ENCODE measurements at regions not wholly inside any gene's neighbourhood (a gene's known extent, or its start where the extent isn't known, plus 50 kb on each side); places are given as distances from the start of the nearest gene placed in this dataset.

- CTCF ChIA-PET: no interaction called here
- DNase-seq (ENCODE audit: low spot score): peak; percentile 34
- intact Hi-C loops (cut with micrococcal nuclease; ENCODE audit: unreplicated experiment): no loop called here
- Histone ChIP-seq H3K36me3 (ENCODE audit: insufficient read depth, low read length, poor library complexity, severe bottlenecking) (no peaks in the 10 kb centered on the region), H3K4me3 (ENCODE audit: low read depth, low read length, poor library complexity, severe bottlenecking) (no peak overlapping the region), H3K9me3 (ENCODE audit: low read depth, low read length, poor library complexity, severe bottlenecking) (peaks cover 70% of the 10 kb centered on the region), H3K27ac (ENCODE audit: low read depth, low read length, poor library complexity, severe bottlenecking) (no peak overlapping the region), H3K27me3 (replicated peaks; ENCODE audit: insufficient read depth, low read depth, low read length, poor library complexity) (no peaks in the 10 kb centered on the region), H3K4me1 (ENCODE audit: insufficient read depth, low read length, poor library complexity, severe bottlenecking) (no peaks in the 10 kb centered on the region)
- POLR2A ChIA-PET (ENCODE audit: low non-redundant PET): no interaction called here
- TF ChIP-seq CTCF (conservative IDR thresholded peaks at IDR 0.05; ENCODE audit: low read depth, low read length) (no peak), EZH2 (IDR thresholded peaks at IDR 0.05; ENCODE audit: borderline replicate concordance, low read depth, low read length, poor library complexity, severe bottlenecking) (no peak)
- no TSS peak for BruUV-seq (replicated peaks)
Observed at GRCh38 chr5:40089269-40089668, 590.4 kb upstream of the PTGER4 start.

GRCh38 chr5:40084614-40085013 is 595.1 kb upstream of the PTGER4 start:
- no peak overlapping the region for H3K4me3 ChIP-seq (ENCODE audit: low read depth, low read length, poor library complexity, severe bottlenecking)
- H3K36me3 ChIP-seq (ENCODE audit: insufficient read depth, low read length, poor library complexity, severe bottlenecking): no peaks in the 10 kb centered on the region
- ChIA-PET POLR2A (ENCODE audit: low non-redundant PET) (no interaction called here), CTCF (no interaction called here)
- intact Hi-C loops (cut with micrococcal nuclease; ENCODE audit: unreplicated experiment): no loop called here
- peaks cover 49% of the 10 kb centered on the region for H3K9me3 ChIP-seq (ENCODE audit: low read depth, low read length, poor library complexity, severe bottlenecking)
- no peak overlapping the region for H3K27ac ChIP-seq (ENCODE audit: low read depth, low read length, poor library complexity, severe bottlenecking)
- BruUV-seq (replicated peaks): no TSS peak
- no peaks in the 10 kb centered on the region for H3K27me3 ChIP-seq (replicated peaks; ENCODE audit: insufficient read depth, low read depth, low read length, poor library complexity)
- peaks cover 15% of the 10 kb centered on the region for H3K4me1 ChIP-seq (ENCODE audit: insufficient read depth, low read length, poor library complexity, severe bottlenecking)
- TF ChIP-seq CTCF (conservative IDR thresholded peaks at IDR 0.05; ENCODE audit: low read depth, low read length) (no peak), EZH2 (IDR thresholded peaks at IDR 0.05; ENCODE audit: borderline replicate concordance, low read depth, low read length, poor library complexity, severe bottlenecking) (no peak)
- no peak for DNase-seq (ENCODE audit: low spot score)

GRCh38 chr5:40082313-40082712 is 597.4 kb upstream of the PTGER4 start:
- Histone ChIP-seq H3K27me3 (replicated peaks; ENCODE audit: insufficient read depth, low read depth, low read length, poor library complexity) (no peaks in the 10 kb centered on the region), H3K27ac (ENCODE audit: low read depth, low read length, poor library complexity, severe bottlenecking) (no peak overlapping the region), H3K4me3 (ENCODE audit: low read depth, low read length, poor library complexity, severe bottlenecking) (no peak overlapping the region), H3K9me3 (ENCODE audit: low read depth, low read length, poor library complexity, severe bottlenecking) (peaks cover 37% of the 10 kb centered on the region), H3K4me1 (ENCODE audit: insufficient read depth, low read length, poor library complexity, severe bottlenecking) (peaks cover 29% of the 10 kb centered on the region), H3K36me3 (ENCODE audit: insufficient read depth, low read length, poor library complexity, severe bottlenecking) (no peaks in the 10 kb centered on the region)
- no peak for DNase-seq (ENCODE audit: low spot score)
- ChIA-PET CTCF (no interaction called here), POLR2A (ENCODE audit: low non-redundant PET) (no interaction called here)
- no TSS peak for BruUV-seq (replicated peaks)
- TF ChIP-seq EZH2 (IDR thresholded peaks at IDR 0.05; ENCODE audit: borderline replicate concordance, low read depth, low read length, poor library complexity, severe bottlenecking): no peak
- TF ChIP-seq CTCF (conservative IDR thresholded peaks at IDR 0.05; ENCODE audit: low read depth, low read length): no peak
- intact Hi-C loops (cut with micrococcal nuclease; ENCODE audit: unreplicated experiment): no loop called here

All from A673 (cell line).